A673 (cell line): ENCODE measurements at regions not wholly inside any gene's neighbourhood (a gene's known extent, or its start where the extent isn't known, plus 50 kb on each side); places are given as distances from the start of the nearest gene placed in this dataset.
"Not testable (repeated sequence)": the region's sequence is repeated elsewhere in the genome, so short reads cannot be mapped to it uniquely, and the experiment has no call there.

Source experiments
- EZH2 ChIP-seq: fragments of 200-600 bp; sonication (generic); IDR thresholded peaks from 2 replicates; pipeline ENCODE4 v1.6.1; 2017; ENCODE audit warnings: borderline replicate concordance, low read depth, mild to moderate bottlenecking, mixed read lengths, antibody characterized with exemption, low read length; ENCODE audit not compliant: poor library complexity, severe bottlenecking
- TF ChIP-seq, protein P1 (sequence below): fragments of 300-800, 200-600 bp; sonication (generic); conservative IDR thresholded peaks from 2 replicates; pipeline ENCODE4 v1.5.1; 2017; ENCODE audit warnings: low read depth, mild to moderate bottlenecking, antibody characterized with exemption, low read length, moderate library complexity, mixed read lengths

DNA sequence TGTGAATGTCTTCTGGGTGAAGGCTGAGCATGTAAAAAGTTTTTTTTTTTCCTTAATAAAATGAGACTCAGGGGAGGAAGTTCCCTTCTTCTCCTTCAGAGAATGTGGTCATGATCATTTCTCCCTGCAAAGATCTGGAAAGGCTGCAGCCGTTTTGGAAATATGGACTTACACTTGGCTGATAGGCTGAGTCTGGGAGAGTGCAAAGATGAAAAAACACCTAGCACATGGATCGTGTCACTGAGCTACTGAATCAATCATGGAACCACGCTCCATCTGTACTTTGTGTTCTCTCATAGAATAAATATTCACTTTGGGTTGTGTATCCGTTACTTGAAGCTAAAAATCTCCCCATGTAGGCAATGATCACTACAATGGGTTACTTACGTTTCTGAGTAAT lies 290.9 kb upstream of the POTED start:
- TF ChIP-seq, protein P1, sequence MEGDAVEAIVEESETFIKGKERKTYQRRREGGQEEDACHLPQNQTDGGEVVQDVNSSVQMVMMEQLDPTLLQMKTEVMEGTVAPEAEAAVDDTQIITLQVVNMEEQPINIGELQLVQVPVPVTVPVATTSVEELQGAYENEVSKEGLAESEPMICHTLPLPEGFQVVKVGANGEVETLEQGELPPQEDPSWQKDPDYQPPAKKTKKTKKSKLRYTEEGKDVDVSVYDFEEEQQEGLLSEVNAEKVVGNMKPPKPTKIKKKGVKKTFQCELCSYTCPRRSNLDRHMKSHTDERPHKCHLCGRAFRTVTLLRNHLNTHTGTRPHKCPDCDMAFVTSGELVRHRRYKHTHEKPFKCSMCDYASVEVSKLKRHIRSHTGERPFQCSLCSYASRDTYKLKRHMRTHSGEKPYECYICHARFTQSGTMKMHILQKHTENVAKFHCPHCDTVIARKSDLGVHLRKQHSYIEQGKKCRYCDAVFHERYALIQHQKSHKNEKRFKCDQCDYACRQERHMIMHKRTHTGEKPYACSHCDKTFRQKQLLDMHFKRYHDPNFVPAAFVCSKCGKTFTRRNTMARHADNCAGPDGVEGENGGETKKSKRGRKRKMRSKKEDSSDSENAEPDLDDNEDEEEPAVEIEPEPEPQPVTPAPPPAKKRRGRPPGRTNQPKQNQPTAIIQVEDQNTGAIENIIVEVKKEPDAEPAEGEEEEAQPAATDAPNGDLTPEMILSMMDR = not testable (repeated sequence)
- not testable (repeated sequence) for TF ChIP-seq EZH2
